DMS53 treated with DMSO at 0.1 percent for 48 hours (cell line): ENCODE measurements at regions not wholly inside any gene's neighbourhood (a gene's known extent, or its start where the extent isn't known, plus 50 kb on each side); places are given as distances from the start of the nearest gene placed in this dataset.

Experiments
- DNase-seq: peaks from one replicate; lab custom pipeline; 2025; ENCODE audit not compliant: unreplicated experiment; lab: John Stamatoyannopoulos, UW

DNA sequence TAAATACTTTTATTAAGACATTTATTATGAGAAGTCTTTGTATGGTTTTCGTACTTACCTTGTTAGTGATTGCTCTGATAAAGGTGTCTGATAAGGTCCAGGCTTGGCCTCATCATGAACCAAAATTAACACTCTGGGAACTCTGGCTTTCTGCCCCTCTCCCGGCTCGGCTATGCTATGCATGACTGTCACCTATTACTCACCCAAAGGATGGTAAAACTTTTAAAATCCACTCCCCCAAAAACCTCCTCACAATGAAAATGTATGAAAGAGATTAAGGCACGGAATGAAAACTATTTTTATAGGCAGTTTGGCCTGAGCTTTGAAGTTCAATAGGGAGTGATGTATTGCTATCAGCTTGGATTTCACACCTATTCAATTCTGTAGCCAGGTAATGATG is 217.3 kb upstream of the TBX3 start:
- no peak for DNase-seq

DNA sequence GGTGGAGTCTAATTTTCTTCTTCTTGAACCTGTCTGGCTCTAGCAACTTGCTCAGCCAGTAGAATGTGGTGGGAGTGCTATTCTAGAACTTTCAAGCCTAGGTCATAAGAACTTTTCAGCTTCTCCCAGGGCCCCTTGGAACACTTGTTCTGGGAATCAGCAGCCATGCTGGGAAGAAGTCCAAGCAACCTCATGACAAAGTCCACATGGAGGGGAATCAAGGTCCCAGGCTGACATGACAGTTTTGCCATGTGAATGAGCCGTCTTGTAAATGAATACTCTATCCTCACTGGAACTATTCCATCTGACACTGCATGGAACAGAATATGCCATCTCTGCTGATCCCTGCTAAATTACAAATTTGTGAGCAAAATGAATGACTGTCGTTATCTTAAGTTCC is 214.2 kb upstream of the TBX3 start:
- no peak for DNase-seq

DNA sequence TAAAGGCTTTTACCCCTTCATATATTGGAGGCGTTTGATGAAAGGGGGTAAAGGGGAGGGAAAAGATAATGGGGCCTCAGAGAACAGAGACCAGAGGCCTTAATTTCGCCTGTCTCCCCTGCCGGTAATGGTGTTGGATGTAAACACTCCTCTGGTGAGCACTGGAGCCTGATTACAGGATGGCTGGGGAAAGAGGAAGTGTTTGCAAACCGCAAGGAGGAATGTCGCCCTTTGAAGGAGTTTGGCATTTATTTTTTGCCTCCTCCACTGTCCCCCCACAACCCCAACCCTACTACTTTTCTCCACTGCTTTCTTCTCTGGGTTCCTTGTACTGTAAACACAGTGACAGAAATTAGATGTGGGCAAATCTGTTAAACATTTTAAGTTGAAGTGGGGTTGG is 211.9 kb upstream of the TBX3 start:
- no peak for DNase-seq

DNA sequence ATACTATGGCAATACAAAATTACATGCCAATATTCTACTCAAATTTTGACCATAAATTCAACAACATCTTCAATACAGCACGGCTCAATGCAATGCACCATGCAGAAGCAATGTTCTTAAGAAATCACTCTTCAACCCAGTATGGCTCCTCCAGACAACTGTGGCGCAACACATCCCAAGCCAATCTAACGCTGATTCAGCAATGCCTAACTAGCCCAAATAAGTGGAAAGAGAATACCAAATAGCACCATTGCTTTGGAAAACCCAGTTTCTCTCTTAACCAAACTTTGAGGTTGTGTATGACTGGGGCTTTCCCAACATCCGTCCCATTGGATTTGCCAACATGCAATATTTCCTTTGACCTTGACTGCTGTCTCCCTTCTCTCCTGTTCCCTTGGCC is 211.1 kb upstream of the TBX3 start:
- no peak for DNase-seq

DNA sequence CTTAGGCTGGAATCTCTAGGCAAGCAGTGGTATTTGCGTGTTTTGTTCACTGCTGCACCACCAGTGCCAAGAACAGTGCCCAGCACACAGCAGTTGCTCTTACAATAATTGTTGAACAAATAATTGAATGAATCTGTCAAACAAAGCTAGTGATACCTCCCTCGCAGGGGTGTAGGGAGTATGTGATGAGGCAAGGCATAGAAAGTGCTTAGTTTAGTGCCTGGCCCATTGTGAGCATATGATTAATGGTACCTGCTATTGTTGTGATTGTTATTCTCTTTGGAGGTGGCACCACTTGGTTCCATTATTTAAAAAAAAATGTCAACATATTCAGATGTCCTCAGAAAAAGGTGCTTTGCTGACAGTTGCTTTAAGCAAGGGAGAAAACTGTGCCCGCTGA is 210.1 kb upstream of the TBX3 start:
- DNase-seq = no peak

DNA sequence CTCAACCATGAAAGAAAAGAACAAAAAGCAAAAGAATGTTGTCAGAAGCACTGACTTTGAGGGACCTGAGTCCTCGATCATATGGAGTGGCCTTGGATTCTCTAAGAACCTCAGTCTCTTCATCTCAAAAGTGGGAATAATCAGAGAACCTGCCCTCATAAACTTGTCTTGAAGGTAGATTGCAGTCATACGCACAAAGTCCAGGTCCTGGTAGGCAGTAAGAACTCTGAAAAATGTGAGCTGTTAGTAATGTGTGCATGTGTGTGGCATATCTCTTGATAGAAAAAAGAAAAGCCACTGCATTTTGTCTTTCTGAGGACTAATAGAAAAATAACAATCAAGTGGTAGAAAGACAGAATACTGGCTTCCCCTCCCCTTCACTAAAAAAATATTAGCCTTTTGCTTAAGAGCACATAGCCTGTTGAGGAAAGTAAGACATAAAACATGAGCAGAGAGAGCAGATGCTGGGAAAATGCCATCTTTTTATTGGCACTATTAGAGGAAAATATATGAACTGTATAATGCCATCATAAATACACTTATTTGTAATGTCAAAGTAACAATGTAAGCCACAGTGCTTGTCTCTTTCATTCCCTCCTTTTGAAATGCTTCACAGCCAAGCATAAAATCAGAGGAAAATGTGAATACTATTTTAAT is 205.1 kb upstream of the TBX3 start:
- no peak for DNase-seq

DNA sequence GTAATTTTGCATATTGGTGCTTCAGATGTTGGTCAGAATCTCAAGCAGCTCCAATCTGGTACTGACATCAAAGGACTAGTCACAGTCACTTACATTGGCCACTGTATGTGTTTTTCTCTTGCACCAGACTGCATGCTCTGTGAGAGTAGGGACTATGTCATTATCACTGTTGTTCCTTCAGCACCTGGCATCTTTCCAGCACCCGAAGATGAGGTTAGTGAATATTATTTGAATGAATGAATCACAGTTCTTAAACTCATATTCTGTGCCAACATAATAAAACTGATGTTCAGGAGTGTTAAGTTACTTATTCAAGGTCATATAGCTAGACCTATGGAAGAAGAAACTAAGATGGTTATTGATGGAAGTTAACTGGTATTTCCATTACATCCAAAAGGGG is 204.5 kb upstream of the TBX3 start:
- DNase-seq = no peak

DNA sequence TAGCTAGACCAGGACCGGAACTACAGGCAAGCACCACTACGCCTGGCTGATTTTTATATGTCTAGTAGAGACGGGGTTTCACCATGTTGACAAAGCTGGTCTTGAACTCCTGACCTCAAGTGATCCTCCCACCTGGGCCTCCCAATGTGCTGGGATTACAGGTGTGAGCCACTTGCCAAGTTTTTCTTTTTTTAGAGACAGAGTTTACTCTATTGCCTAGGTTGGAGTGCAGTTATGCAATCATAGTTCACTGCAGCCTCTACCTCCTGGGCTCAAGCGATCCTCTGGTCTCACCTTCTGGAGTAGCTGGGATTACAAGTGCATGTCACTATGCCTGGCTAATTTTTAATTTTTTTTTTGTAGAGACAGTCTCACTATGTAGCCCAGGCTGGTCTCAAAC is 201.5 kb upstream of the TBX3 start:
- DNase-seq = no peak

DNA sequence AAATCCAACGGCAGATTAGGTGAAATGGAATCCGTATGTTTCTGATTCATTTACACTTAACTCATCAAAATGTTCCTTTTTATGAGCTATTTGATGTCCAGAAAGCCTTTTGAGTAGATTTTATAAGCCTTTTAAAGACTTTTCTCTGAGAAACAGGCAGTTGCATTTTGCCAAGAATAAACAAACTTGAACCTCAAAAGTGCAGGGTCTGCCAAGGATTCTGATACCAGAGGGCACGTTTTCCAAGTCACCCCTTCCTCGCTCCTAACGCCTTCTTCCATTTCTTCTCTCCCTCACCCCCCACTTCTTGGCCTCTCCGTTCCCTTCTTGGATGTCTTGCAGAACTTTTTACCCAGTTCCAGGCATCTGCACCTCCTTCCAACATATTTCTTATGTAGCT is 200.6 kb upstream of the TBX3 start:
- no peak for DNase-seq

DNA sequence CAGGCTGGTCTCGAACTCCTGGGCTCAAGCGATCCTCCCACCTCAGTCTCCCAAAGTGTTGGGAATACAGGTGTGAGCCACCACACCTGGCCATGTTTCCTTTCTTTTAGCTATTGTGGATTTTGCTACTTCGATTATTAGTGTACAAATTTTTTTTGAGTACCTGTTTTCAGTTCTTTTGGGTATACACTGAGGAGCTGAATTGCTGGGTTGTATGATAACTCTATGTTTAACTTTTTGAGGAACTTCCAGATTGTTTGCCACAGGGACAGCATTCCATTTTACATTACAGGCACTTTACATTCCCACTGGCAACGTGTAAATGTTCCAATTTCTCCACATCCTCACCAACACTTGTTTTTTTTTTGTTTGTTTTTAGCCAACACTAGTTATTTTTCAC is 198.1 kb upstream of the TBX3 start:
- DNase-seq = no peak

DNA sequence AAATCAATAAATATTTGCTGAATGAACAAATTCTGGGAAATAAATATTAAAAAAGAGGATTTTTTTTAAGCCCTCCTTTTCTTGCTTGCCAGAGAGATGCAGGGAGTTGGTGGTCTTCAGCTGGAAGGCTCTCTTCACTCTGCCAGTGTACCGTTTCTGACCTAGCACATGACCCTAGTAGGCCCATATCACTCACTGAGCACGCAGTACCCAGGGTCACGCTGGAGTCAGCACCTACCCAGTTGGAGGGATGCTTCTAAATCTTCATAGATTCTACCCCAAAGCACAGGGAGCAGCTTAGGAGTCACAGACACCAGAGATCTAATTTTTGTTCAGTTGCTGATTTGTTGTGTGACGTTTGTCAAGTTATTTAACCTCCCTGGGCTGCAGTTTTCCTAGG is 195.4 kb upstream of the TBX3 start:
- DNase-seq = no peak

DNA sequence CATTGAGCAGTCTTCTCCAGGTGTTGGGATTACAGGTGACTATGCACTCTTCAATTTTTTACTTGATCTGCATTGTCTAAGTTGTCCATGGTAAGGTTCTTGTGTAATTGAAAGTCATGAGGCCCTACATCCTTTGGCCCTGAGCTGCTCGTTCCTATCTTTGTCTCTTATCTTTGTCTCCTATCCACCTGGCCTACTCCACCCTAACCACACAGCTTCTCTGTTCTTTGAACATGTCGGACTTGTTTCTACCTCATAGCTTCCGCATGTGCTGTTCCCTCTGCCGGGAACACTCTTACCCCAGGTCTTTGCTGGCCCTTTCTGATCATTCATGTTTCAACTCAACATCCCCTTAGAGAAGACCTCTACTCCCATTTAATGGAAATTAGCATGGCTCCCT is 194.8 kb upstream of the TBX3 start:
- DNase-seq = no peak

DNA sequence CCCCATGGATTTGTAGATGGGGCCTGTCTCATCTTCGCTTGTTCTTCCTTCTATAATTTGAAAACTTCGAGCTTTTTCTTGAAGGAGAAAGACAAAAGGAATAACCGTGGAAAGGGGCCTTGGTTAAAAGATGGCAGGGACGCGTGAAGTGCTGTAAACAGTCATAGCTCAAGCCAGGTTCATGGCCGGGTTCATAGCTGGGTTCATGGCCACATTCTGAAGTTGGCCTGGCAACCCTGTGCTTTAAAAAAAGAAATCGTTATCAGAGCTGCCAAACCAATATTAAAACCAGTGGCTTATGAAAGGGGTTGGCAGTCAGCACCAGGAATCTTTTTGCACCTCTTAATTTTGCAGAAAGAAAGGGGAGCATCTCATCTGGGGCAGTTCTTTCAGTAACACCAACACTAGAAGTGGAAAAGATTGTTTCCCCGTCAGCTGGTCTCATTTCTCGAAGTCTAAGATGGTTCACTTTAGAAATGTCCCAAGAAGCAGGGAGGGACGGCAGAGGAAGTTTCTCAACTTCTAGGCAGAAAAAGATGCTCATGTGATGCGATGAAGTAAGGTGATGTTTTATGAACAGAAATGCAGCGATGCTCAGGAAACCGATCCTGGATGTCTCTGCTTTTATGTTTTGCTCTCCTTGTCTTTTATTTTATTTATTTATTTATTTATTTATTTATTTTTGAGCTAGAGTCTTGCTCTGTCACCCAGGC is 193.1 kb upstream of the TBX3 start:
- no peak for DNase-seq

DNA sequence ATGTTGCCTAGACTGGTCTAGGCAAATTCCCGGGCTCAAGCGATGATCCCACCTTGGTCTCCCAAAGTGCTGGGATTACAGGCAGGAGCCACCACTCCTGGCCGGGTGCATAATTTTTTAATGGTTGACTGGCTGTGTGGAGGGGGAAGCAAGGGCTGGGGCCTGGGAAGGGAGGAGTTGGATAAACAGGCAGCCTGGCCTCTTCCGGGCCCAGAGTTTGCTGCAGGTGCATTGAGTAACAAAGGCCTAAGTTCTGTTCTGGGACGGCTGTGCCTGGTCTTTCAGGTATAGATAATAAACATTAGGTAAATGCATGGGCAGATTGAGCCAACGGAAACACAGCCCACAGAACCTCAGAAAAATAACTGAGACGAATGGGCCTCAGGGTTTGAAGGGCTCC is 191.3 kb upstream of the TBX3 start:
- DNase-seq = no peak

DNA sequence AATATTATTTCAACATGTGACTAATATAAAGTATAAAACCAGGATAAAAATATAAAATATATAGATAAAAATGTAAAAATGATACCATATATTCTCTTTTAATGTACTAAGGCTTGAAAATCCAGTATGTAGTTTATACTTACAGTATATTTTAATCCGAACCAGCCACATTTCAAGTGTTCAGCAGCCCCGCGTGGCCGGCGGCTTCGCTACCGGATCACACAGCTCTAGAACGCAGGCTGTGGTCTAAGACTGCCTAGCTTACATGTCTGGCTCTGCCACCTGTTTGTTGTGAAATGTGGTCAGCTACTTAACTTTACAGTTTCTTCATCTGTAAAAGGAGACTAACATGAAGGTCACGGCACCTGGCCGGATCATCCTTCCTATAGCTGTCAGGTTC is 189.7 kb upstream of the TBX3 start:
- DNase-seq = no peak

DNA sequence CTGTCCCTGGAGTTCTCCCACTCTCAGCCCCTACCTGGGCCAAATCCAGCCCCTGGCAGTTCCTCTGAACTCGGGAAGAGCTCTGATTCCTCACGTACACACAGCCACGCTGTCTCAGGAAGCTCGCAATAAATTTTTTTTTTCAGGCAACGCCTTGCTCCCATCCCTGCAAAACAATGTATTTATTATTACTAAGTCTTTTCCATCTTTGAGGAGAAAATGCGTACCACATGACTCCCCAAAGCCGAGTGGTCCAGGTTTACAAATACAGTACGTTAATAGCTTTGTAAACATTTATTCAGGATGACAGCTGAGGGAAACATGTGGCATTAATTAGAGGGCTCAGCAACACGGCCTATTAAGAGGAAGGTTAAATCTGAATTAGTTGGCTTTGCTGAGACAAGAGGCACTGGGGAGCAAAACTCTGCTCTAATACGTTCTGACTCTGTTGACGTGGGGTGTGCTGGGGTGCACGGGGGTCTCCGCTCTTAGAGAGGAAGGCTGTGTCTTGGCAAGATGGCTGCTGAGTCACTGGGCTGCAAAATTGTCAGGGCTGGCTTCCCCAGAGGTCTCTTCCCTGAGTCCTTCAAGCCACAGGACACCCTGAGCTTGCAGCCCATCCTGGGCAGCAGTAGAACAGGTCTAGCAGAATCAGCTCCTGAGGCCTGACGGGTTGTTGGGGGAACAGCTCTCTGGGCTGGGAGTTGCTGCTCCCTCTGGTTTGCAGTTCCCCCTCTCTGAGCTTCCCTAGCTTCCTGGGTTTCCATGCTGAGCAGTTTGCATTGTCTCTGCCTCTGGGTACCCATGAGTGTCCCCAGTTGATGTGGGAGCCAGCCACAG is 185.2 kb upstream of the TBX3 start:
- DNase-seq = no peak

DNA sequence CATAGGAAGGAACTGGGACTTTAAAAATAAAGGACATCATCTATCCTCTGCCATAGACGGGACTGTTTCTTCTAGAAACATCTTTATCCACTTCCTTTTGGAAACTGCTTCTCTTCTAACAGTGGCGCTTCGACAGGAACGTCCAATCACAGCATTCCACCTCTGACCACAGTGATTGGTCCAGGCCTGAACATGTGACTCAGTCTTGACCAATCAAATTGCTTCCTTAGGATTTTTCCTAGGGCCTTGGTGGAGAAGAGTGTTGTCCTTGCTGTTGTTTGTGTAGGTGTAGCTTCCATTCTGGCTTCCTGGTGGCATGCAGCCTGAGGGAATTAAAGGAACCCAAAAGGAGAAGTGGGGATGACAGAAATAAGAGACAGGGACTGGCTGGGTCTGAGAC is 182.4 kb upstream of the TBX3 start:
- DNase-seq = no peak

DNA sequence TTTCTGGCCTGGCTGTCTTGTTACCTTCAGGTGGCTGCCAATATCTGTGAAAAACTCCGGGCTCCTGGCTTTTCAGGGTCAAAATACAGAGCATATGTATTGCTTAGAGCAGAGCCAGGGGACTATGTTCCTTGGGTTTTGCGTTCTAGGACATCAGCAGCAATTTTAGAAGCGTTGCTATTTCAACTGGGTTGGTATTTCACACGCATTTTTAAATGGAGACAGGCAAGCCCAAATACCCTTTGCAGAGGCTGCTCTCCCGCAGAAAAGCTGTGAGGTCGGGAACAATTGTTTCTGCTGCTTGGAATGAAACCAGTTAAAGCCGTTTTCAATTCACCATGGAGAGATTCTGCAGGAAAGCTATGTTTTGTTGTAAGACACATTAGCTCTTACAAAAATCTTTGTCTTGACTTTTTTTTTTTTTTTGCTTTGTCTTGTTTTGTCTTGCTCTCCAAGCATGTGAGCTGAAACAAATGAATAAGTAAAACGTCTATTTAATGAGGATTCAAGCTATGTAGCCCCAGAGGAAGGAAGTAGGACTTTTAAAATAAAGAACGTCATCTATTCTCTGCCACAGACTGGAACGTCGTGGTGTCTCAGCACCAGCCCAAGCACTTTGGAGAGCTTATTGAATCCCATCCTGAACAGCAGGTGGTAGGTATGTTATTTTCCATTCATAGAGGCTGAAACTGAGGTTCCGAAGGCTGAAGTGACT is 181.0 kb upstream of the TBX3 start:
- no peak for DNase-seq

DNA sequence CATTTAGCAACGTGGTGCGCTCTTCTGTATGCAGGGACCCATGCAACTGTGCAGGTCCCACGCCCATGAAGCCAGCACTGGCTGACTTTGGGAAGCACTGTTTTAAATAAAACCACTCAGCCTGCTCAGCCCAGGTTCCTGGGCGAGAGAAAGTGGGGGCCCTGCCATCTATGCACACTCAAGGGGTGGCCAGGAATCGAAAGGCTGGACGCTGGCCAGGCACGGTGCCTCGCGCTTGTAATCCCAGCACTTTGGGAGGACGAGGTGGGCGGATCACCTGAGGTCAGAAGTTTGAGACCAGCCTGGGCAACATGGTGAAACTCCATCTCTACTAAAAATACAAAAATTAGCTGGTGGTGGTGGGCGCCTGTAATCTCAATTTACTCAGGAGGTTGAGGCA is 179.9 kb upstream of the TBX3 start:
- no peak for DNase-seq

DNA sequence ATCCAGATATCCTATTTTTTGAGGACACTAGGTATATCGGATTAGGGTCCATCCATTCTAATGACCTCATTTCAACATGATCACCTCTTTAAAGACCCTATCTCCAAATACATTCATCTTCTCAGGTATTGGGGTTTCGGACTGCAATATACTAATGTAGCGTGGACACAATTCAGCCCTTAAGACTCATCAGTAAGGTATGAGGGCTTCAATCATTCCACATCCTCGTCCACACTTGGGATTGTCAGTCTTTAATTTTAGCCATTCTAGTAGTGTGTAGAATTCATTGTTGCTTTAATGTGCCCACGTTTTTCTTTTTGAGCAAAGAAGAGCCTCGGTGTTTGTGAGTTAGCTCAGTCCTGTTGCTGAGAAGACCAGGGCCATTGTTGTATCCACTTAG is 177.0 kb upstream of the TBX3 start:
- no peak for DNase-seq

DNA sequence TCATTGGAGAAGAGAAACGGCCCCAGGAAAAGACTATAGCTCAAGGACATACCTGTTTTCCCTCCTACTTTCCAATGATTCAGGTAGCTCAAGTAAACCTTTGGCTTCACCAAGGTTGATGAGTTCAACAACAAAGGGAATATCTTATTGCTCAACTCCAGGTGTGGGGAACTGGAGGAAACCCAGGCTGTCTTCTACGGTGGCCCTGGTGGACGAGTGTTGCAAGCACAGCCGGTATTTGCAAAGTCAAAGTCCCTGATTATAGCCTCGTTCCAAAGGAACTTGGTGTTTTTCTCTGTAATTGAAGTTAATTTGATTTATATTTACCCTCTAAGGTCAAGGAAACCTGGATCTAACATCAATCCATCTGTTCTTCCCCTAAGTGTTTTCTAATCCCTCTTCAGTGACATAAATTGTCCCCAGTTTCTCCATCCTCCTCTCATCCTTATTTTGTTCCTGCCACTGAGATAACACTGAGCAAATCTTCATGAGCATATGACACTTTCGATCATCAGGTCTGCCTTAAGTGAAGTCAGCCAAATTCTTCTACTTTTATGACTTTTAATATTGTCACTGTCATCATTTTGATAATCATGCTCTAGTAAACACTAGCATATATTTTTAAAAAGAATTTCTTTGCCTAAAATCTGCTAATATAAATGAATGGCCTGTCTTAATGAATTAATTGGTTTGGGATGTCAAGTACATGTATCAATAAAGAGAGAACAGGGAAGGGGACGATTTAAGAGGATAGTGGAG is 174.6 kb upstream of the TBX3 start:
- no peak for DNase-seq
